RWPE2 (cell line): ENCODE measurements at regions not wholly inside any gene's neighbourhood (a gene's known extent, or its start where the extent isn't known, plus 50 kb on each side); places are given as distances from the start of the nearest gene placed in this dataset.

Experiments used
- ATAC-seq: fragments of 200-7000 bp; cut with Tn5 transposase; 3 replicates; pipeline ENCODE4 v1.9.1; 2021; ENCODE audit warnings: low read depth
- DNase-seq: peaks from one replicate; pipeline ENCODE4 v3.0.0-alpha.2; 2020; ENCODE audit warnings: low spot score
- H3K27ac ChIP-seq: fragments of 450-650 bp; 2 replicates; pipeline ENCODE4 v1.5.1; 2017; ENCODE audit warnings: mild to moderate bottlenecking; ENCODE audit not compliant: poor library complexity, severe bottlenecking
- H3K27me3 ChIP-seq: fragments of 250-450 bp; sonication (Bioruptor Pico); 2 replicates; pipeline ENCODE4 v1.5.1; 2021; ENCODE audit warnings: mild to moderate bottlenecking, moderate library complexity; ENCODE audit not compliant: insufficient read depth, poor library complexity, severe bottlenecking
- H3K36me3 ChIP-seq: fragments of 250-450 bp; sonication (Bioruptor Pico); 2 replicates; pipeline ENCODE4 v1.5.1; 2020; ENCODE audit warnings: low read depth, mild to moderate bottlenecking, moderate library complexity
- H3K4me1 ChIP-seq: fragments of 250-450 bp; sonication (Bioruptor Pico); 2 replicates; pipeline ENCODE4 v1.5.1; 2021; ENCODE audit warnings: mild to moderate bottlenecking, moderate library complexity; ENCODE audit not compliant: insufficient read depth, poor library complexity, severe bottlenecking
- H3K4me3 ChIP-seq: fragments of 250-450 bp; sonication (Bioruptor Pico); 2 replicates; pipeline ENCODE4 v1.5.1; 2021; ENCODE audit warnings: mild to moderate bottlenecking, moderate library complexity; ENCODE audit not compliant: severe bottlenecking
- H3K9me3 ChIP-seq: fragments of 250-450 bp; sonication (Bioruptor Pico); 2 replicates; pipeline ENCODE4 v1.5.1; 2021; ENCODE audit warnings: mild to moderate bottlenecking, moderate library complexity; ENCODE audit not compliant: severe bottlenecking
- CTCF ChIP-seq: fragments of 450-650 bp; IDR thresholded peaks from one replicate; pipeline ENCODE4 v1.5.1; 2017; ENCODE audit warnings: mild to moderate bottlenecking, moderate library complexity; ENCODE audit not compliant: poor library complexity, severe bottlenecking

- Histone ChIP-seq H3K9me3 (no peaks in the 10 kb centered on the region), H3K27ac (no peak overlapping the region), H3K4me3 (no peak overlapping the region), H3K36me3 (no peaks in the 10 kb centered on the region), H3K4me1 (no peaks in the 10 kb centered on the region), H3K27me3 (no peaks in the 10 kb centered on the region)
- DNase-seq (no peak), ATAC-seq (no peak)
- TF ChIP-seq CTCF: no peak
Observed at GRCh38 chr11:98207086-98207485, 813.7 kb upstream of the CNTN5 start.

DNA sequence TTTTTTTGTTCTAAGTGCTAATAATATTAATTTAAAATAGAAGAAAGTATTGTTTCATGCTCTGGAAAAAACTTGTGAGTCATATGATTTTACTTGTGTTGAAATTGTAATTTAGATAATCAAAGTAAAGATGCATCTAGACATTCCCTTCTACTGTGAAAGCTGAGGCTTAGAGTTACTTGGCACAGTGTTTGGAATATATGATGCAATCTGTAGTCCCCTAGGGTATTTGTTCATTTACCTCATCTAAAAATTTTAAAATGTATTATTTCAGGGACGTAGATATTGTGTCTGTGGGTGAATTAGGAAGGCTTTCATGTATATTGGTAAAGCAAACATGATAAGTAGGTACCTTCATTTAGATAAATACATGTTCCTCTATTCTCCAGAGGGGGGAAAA lies 793.5 kb upstream of the CNTN5 start:
- H3K9me3 ChIP-seq: no peaks in the 10 kb centered on the region
- no peak overlapping the region for H3K27ac ChIP-seq
- no peak for ATAC-seq
- H3K27me3 ChIP-seq: no peaks in the 10 kb centered on the region
- H3K4me1 ChIP-seq: no peaks in the 10 kb centered on the region
- no peak for DNase-seq
- no peaks in the 10 kb centered on the region for H3K36me3 ChIP-seq
- H3K4me3 ChIP-seq: no peak overlapping the region
- no peak for TF ChIP-seq CTCF

DNA sequence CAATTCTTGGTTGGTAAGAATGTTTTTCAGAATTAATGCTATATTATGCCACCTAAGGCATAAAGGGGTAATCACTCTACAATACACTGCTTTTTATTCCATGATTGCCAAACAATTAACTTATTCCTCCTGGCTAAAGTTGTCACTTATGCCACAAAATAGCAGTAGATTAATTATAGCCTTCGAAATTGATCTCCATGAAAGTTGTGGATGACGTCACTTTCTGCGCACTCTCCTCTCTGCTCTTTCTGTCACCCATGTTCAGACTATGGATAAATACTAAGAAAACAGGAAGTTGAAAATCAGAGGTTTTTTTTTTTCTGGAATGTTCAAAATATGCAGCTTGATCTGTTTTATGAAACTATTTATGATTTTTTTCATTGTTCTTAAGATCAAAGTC lies 790.1 kb upstream of the CNTN5 start:
- TF ChIP-seq CTCF: no peak
- no peaks in the 10 kb centered on the region for H3K36me3 ChIP-seq
- H3K4me3 ChIP-seq: no peak overlapping the region
- no peak overlapping the region for H3K27ac ChIP-seq
- no peaks in the 10 kb centered on the region for H3K27me3 ChIP-seq
- H3K4me1 ChIP-seq: no peaks in the 10 kb centered on the region
- no peaks in the 10 kb centered on the region for H3K9me3 ChIP-seq
- DNase-seq (no peak), ATAC-seq (no peak)

DNA sequence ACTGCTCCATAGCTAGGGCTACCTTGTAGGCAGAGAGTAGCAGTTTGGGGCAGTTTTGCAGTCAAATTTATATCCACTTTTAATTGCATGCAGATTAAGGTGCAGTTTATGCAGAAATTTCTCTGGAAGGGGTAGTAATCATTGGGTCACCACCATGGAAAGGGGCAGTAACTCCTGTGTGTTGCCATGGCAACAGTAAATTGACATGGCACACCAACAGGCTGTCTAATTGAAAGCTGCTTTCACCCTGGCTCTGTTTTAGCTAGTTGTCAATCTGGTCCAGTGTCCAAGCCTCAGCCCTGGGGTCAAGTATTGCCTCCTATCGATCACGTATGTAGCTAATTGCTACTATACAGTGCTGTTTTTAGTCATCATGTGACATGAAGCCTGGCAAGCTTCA lies 786.1 kb upstream of the CNTN5 start:
- ATAC-seq (no peak), DNase-seq (no peak)
- Histone ChIP-seq H3K9me3 (no peaks in the 10 kb centered on the region), H3K27me3 (no peaks in the 10 kb centered on the region), H3K27ac (no peak overlapping the region), H3K4me1 (no peaks in the 10 kb centered on the region), H3K4me3 (no peak overlapping the region), H3K36me3 (no peaks in the 10 kb centered on the region)
- no peak for TF ChIP-seq CTCF

GRCh38 chr11:98243897-98244296 lies 776.9 kb upstream of the CNTN5 start:
- Histone ChIP-seq H3K27ac (no peak overlapping the region), H3K27me3 (no peaks in the 10 kb centered on the region), H3K36me3 (no peaks in the 10 kb centered on the region), H3K4me1 (no peaks in the 10 kb centered on the region), H3K9me3 (no peaks in the 10 kb centered on the region), H3K4me3 (no peak overlapping the region)
- no peak for TF ChIP-seq CTCF
- DNase-seq (no peak), ATAC-seq (no peak)
